H1 (cell line): ENCODE measurements at regions not wholly inside any gene's neighbourhood (a gene's known extent, or its start where the extent isn't known, plus 50 kb on each side); places are given as distances from the start of the nearest gene placed in this dataset.

Source experiments
- EP300 ChIP-seq, 2 experiments: IDR thresholded peaks; 1 replicate in 1 of 2; 2 replicates in 1 of 2; pipeline ENCODE4 v1.6.1; 2011 to 2012; ENCODE audit warnings: low read depth in 2 of 2, low read length in 2 of 2, mild to moderate bottlenecking in 2 of 2, borderline replicate concordance in 1 of 2, inconsistent platforms in 1 of 2, moderate library complexity in 1 of 2
- RXRA ChIP-seq: IDR thresholded peaks from 2 replicates; pipeline ENCODE4 v1.6.1; 2011; ENCODE audit warnings: low read depth, mild to moderate bottlenecking, low read length, moderate library complexity; ENCODE audit not compliant: insufficient read depth

DNA sequence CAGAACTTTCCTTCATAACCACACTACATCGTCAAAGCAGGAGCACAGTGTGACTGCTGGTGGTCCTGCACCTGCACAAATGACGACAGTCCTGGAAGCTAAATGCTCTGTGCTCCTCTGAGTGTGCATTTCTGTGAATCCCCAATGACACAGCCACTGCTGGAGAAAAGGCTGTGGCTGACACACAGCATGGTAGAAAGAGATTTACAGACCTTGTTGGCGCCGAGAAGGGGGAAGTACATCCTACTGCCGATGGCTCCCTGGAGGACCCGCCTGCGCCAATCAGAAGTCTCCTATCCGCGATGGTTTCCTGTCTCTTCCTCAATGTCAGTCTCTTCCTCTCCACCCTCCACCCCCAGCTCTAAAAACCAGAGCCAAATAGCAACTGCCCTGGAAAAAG lies 115.4 kb upstream of the RAB4A start (continued):
- TF ChIP-seq EP300 (IDR thresholded peaks at IDR 0.05; ENCODE audit: borderline replicate concordance in 1 of 2, low read depth in 2 of 2, low read length in 2 of 2) (no peak), RXRA (no peak)
- TF ChIP-seq, all 59 proteins: peak for 0
